OCI-LY7 (cell line): ENCODE measurements at regions not wholly inside any gene's neighbourhood (a gene's known extent, or its start where the extent isn't known, plus 50 kb on each side); places are given as distances from the start of the nearest gene placed in this dataset.

Source experiments
- EZH2phosphoT487 ChIP-seq: fragments of 200-600 bp; sonication (generic); IDR thresholded peaks from 2 replicates; pipeline ENCODE4 v1.6.1; 2018; ENCODE audit warnings: low read depth, borderline replicate concordance, mild to moderate bottlenecking, mixed run types, antibody characterized with exemption, low read length, moderate library complexity, mixed read lengths
- TF ChIP-seq, protein P1 (sequence below): fragments of 200-600 bp; sonication (generic); conservative IDR thresholded peaks from 2 replicates; pipeline ENCODE4 v1.5.1; 2014; ENCODE audit warnings: mild to moderate bottlenecking, antibody characterized with exemption, low read length, moderate library complexity, mixed read lengths

DNA sequence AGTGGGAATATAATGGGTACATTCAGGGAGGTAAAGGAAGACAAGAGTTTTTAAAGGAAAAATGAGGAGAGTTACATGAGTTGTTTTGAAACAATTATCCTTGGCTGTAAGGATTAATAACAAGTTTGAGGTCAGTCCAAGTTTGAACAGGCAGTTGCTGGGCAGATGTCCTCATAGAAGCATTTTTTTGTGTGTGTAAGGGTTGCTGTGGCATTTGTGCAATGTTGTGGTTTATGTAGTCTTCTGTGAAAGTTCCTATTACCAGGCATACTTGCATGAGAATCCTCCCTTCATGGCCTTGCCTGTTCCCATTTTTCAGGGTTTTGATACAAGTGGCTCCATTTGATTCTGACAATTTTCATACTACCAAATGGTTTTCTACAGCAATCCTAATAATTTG lies 400.2 kb downstream of the KCNA4 start:
- TF ChIP-seq, protein P1, sequence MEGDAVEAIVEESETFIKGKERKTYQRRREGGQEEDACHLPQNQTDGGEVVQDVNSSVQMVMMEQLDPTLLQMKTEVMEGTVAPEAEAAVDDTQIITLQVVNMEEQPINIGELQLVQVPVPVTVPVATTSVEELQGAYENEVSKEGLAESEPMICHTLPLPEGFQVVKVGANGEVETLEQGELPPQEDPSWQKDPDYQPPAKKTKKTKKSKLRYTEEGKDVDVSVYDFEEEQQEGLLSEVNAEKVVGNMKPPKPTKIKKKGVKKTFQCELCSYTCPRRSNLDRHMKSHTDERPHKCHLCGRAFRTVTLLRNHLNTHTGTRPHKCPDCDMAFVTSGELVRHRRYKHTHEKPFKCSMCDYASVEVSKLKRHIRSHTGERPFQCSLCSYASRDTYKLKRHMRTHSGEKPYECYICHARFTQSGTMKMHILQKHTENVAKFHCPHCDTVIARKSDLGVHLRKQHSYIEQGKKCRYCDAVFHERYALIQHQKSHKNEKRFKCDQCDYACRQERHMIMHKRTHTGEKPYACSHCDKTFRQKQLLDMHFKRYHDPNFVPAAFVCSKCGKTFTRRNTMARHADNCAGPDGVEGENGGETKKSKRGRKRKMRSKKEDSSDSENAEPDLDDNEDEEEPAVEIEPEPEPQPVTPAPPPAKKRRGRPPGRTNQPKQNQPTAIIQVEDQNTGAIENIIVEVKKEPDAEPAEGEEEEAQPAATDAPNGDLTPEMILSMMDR = no peak
- TF ChIP-seq EZH2phosphoT487 = no peak
